HepG2 (cell line): ENCODE measurements at regions not wholly inside any gene's neighbourhood (a gene's known extent, or its start where the extent isn't known, plus 50 kb on each side); places are given as distances from the start of the nearest gene placed in this dataset.

ENCODE experiments used
- CREB1 ChIP-seq, 2 experiments: fragments of 450-650 bp in 1 of 2; IDR thresholded peaks; 2 replicates each; pipeline ENCODE4 v1.6.1; 2016 to 2017; ENCODE audit warnings: control low read depth in 1 of 2, mild to moderate bottlenecking in 1 of 2, missing compliant biosample characterization in 1 of 2, missing genetic modification characterization in 1 of 2
- SMC3 ChIP-seq: IDR thresholded peaks from 2 replicates; pipeline ENCODE4 v1.6.1; 2011; ENCODE audit warnings: low read length, improper control_type of control experiment
- TF ChIP-seq, protein P1 (sequence below): sonication (generic); formaldehyde crosslinking; conservative IDR thresholded peaks from 2 replicates; pipeline ENCODE4 v1.4.0; 2020; ENCODE audit warnings: missing genetic modification reagents

DNA sequence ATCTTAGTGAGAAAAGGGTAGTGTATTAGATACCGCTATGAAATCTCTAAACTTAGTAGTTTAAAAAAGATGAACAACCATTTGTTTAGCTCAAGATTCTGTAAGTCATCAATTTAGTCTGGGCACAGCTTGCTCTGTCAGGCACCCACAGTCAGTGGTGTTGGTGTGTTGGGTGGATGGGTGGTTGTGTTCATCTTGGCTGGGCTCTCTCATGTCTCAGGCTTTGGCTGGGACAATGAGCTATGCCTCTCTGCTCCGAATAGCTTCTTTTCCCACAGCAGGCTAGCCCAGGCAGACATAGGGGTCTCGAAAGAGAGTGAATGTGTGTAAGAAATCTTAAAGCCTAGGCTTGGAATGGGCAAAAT lies 127.0 kb upstream of the GATB start:
- TF ChIP-seq SMC3 (no peak), CREB1 (IDR thresholded peaks at IDR 0.05) (no peak), CREB1 (CRISPR knock-in tag; IDR thresholded peaks at IDR 0.05) (no peak)
- TF ChIP-seq, protein P1, sequence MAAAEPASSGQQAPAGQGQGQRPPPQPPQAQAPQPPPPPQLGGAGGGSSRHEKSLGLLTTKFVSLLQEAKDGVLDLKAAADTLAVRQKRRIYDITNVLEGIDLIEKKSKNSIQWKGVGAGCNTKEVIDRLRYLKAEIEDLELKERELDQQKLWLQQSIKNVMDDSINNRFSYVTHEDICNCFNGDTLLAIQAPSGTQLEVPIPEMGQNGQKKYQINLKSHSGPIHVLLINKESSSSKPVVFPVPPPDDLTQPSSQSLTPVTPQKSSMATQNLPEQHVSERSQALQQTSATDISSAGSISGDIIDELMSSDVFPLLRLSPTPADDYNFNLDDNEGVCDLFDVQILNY (CRISPR knock-in tag) = no peak
